Caki2 (cell line): ENCODE measurements at regions not wholly inside any gene's neighbourhood (a gene's known extent, or its start where the extent isn't known, plus 50 kb on each side); places are given as distances from the start of the nearest gene placed in this dataset.
"Not testable (repeated sequence)": the region's sequence is repeated elsewhere in the genome, so short reads cannot be mapped to it uniquely, and the experiment has no call there.

Experiments
- DNase-seq: peaks from one replicate; pipeline ENCODE4 v3.0.0-alpha.2; 2015; ENCODE audit warnings: low read depth
- in situ Hi-C: cut with HindIII; loops from 2 replicates; pipeline ENCODE4 v1.10.0; 2016; ENCODE audit warnings: low sequenced_read_pairs, low pct_unique_long_range_greater_than_20kb, mixed read lengths

GRCh38 chr10:35852721-35853120, 210.6 kb upstream of the FZD8 start:
- no peak for DNase-seq
- in situ Hi-C loops: no loop called here

GRCh38 chr10:35848412-35848811, 206.3 kb upstream of the FZD8 start:
- DNase-seq: no peak
- in situ Hi-C loops: no loop called here

- DNase-seq: no peak
- in situ Hi-C loops: no loop called here
Measured at GRCh38 chr10:35844686-35845085, 202.6 kb upstream of the FZD8 start.

GRCh38 chr10:35843524-35844181, 201.6 kb upstream of the FZD8 start:
- no peak for DNase-seq
- in situ Hi-C loops: no loop called here

- no peak for DNase-seq
- in situ Hi-C loops: no loop called here
Measured at GRCh38 chr10:35838054-35838453, 196.0 kb upstream of the FZD8 start.

GRCh38 chr10:35835545-35835944, 193.4 kb upstream of the FZD8 start:
- DNase-seq: no peak
- in situ Hi-C loops: no loop called here

- in situ Hi-C loops: no loop called here
- DNase-seq: no peak
Measured at GRCh38 chr10:35834877-35835494, 192.9 kb upstream of the FZD8 start.

- DNase-seq: no peak
- in situ Hi-C loops: no loop called here
Measured at GRCh38 chr10:35827783-35828182, 185.7 kb upstream of the FZD8 start.

GRCh38 chr10:35824704-35825103, 182.6 kb upstream of the FZD8 start:
- no peak for DNase-seq
- in situ Hi-C loops: no loop called here

- peak; percentile 15 for DNase-seq
- in situ Hi-C loops: no loop called here
Measured at GRCh38 chr10:35822316-35822715, 180.2 kb upstream of the FZD8 start.

GRCh38 chr10:35821339-35821911, 179.3 kb upstream of the FZD8 start:
- DNase-seq: peak; percentile 14
- in situ Hi-C loops: no loop called here

GRCh38 chr10:35819736-35820135, 177.6 kb upstream of the FZD8 start:
- in situ Hi-C loops: no loop called here
- DNase-seq: no peak

- no peak for DNase-seq
- in situ Hi-C loops: no loop called here
Measured at GRCh38 chr10:35819011-35819410, 176.9 kb upstream of the FZD8 start.

- DNase-seq, in situ Hi-C loops: not testable (repeated sequence)
Measured at GRCh38 chr10:35817109-35817508, 175.0 kb upstream of the FZD8 start.

- in situ Hi-C loops: no loop called here
- DNase-seq: no peak
Measured at GRCh38 chr10:35813219-35813618, 171.1 kb upstream of the FZD8 start.

- no peak for DNase-seq
- in situ Hi-C loops: no loop called here
Measured at GRCh38 chr10:35808344-35808743, 166.2 kb upstream of the FZD8 start.

GRCh38 chr10:35803046-35803445, 160.9 kb upstream of the FZD8 start:
- no peak for DNase-seq
- in situ Hi-C loops: no loop called here

- DNase-seq: no peak
- in situ Hi-C loops: no loop called here
Measured at GRCh38 chr10:35797187-35797586, 155.1 kb upstream of the FZD8 start.

- in situ Hi-C loops: no loop called here
- DNase-seq: peak; percentile 16
Measured at GRCh38 chr10:35795131-35795824, 153.2 kb upstream of the FZD8 start.
